H1 (cell line): ENCODE measurements at regions not wholly inside any gene's neighbourhood (a gene's known extent, or its start where the extent isn't known, plus 50 kb on each side); places are given as distances from the start of the nearest gene placed in this dataset.

ENCODE experiments used
- CTCF ChIA-PET: fragments of 300-600 bp; sonication (Branson Sonifier 250); formaldehyde crosslinking; loops from one replicate; lab custom pipeline; 2021; ENCODE audit not compliant: partially characterized antibody; lab: Charles Lee
- POLR2A ChIA-PET: fragments of 300-600 bp; sonication (Branson Sonifier 250); formaldehyde crosslinking; loops from one replicate; lab custom pipeline; 2021; ENCODE audit warnings: inconsistent platforms; ENCODE audit not compliant: partially characterized antibody; lab: Charles Lee
- DNase-seq, 2 experiments: peaks; one replicate each; pipeline versions ENCODE4 v3.0.0 to v3.0.0-alpha.2; 2010 to 2022; ENCODE audit warnings: low spot score in 2 of 2, low read depth in 1 of 2, mixed read lengths in 1 of 2
- FAIRE-seq: peaks from 2 replicates; lab custom pipeline; 2011; peaks lifted over from hg19 to GRCh38; lab: Jason Lieb, UNC
- H2AFZ ChIP-seq: 2 replicates; pipeline ENCODE4 v1.8.1; 2012; ENCODE audit warnings: low read length, inconsistent platforms
- H2AK5ac ChIP-seq: 2 replicates; pipeline ENCODE4 v1.6.1; 2013; ENCODE audit warnings: low read depth, low read length
- H2BK120ac ChIP-seq: replicated peaks from 2 replicates; pipeline ENCODE3; 2013; ENCODE audit warnings: low read depth, low read length, inconsistent platforms
- H2BK12ac ChIP-seq: 2 replicates; pipeline ENCODE4 v1.6.1; 2013; ENCODE audit warnings: low read depth, low read length
- H2BK15ac ChIP-seq: 2 replicates; pipeline ENCODE4 v1.6.1; 2013; ENCODE audit warnings: low read length
- H2BK20ac ChIP-seq: 2 replicates; pipeline ENCODE4 v1.6.1; 2013; ENCODE audit warnings: low read length
- H2BK5ac ChIP-seq: 2 replicates; pipeline ENCODE4 v1.6.1; 2013; ENCODE audit warnings: low read depth, low read length
- H3K14ac ChIP-seq: 2 replicates; pipeline ENCODE4 v1.6.1; 2013; ENCODE audit warnings: inconsistent platforms; ENCODE audit not compliant: insufficient read length
- H3K18ac ChIP-seq: 2 replicates; pipeline ENCODE4 v1.6.1; 2013; ENCODE audit warnings: low read length; ENCODE audit errors: extremely low read depth
- H3K23ac ChIP-seq: 2 replicates; pipeline ENCODE4 v1.6.1; 2013; ENCODE audit warnings: inconsistent platforms; ENCODE audit not compliant: insufficient read length
- H3K23me2 ChIP-seq: 2 replicates; pipeline ENCODE4 v1.6.1; 2013; ENCODE audit warnings: low read depth, low read length
- H3K27ac ChIP-seq: 2 replicates; pipeline ENCODE4 v1.6.1; 2011; ENCODE audit warnings: low read depth, low read length, inconsistent platforms
- H3K27me3 ChIP-seq, 4 experiments: replicated peaks in 1 of 4; 1 replicate in 1 of 4; 2 replicates in 3 of 4; pipeline versions ENCODE4 v1.6.1 to v1.8.1; 2011 to 2013; ENCODE audit warnings: low read length in 3 of 4, mild to moderate bottlenecking in 3 of 4, inconsistent platforms in 2 of 4, mixed read lengths in 2 of 4, moderate library complexity in 1 of 4; ENCODE audit not compliant: control insufficient read depth in 3 of 4, insufficient read depth in 3 of 4; ENCODE audit errors: extremely low read depth in 1 of 4
- H3K36me3 ChIP-seq, 4 experiments: 2 replicates each; pipeline versions ENCODE4 v1.6.1 to v1.8.1; 2011 to 2013; ENCODE audit warnings: mild to moderate bottlenecking in 4 of 4, low read length in 3 of 4, moderate library complexity in 2 of 4, control low read depth in 1 of 4, inconsistent platforms in 1 of 4; ENCODE audit not compliant: insufficient read depth in 4 of 4, control insufficient read depth in 2 of 4
- H3K4ac ChIP-seq: replicated peaks from 2 replicates; pipeline ENCODE3; 2013; ENCODE audit warnings: low read length, low read depth, mixed read lengths, inconsistent platforms; ENCODE audit not compliant: insufficient read length
- H3K4me1 ChIP-seq, 4 experiments: replicated peaks in 1 of 4; 1 replicate in 1 of 4; 2 replicates in 3 of 4; pipeline versions ENCODE4 v1.6.1 to v1.8.1; 2011 to 2013; ENCODE audit warnings: low read length in 3 of 4, inconsistent platforms in 2 of 4, mixed read lengths in 1 of 4; ENCODE audit not compliant: insufficient read depth in 4 of 4, control insufficient read depth in 3 of 4
- H3K4me2 ChIP-seq, 2 experiments: 2 replicates each; pipeline versions ENCODE4 v1.6.1 to v1.8.1; 2011 to 2013; ENCODE audit warnings: low read depth in 2 of 2, low read length in 2 of 2, control low read depth in 1 of 2, inconsistent platforms in 1 of 2, mild to moderate bottlenecking in 1 of 2; ENCODE audit not compliant: insufficient read depth in 1 of 2
- H3K4me3 ChIP-seq, 4 experiments: fragments of 200-600, 300-600 bp in 1 of 4; sonication (generic), shearing (Covaris generic), sonication (Bioruptor Twin) in 1 of 4; 2 replicates each; pipeline versions ENCODE4 v1.5.1 to v1.8.1; 2011 to 2016; ENCODE audit warnings: low read length in 4 of 4, low read depth in 3 of 4, control low read depth in 2 of 4, inconsistent platforms in 2 of 4, mild to moderate bottlenecking in 2 of 4, mixed read lengths in 1 of 4, moderate library complexity in 1 of 4; ENCODE audit not compliant: insufficient read depth in 2 of 4; ENCODE audit errors: extremely low read depth in 1 of 4
- H3K56ac ChIP-seq: replicated peaks from 2 replicates; pipeline ENCODE3; 2013; ENCODE audit warnings: low read depth, mild to moderate bottlenecking, mixed read lengths, low read length, inconsistent platforms; ENCODE audit not compliant: insufficient read length
- H3K79me1 ChIP-seq: 2 replicates; pipeline ENCODE4 v1.6.1; 2013; ENCODE audit warnings: low read depth, low read length, control low read depth
- H3K79me2 ChIP-seq, 2 experiments: 2 replicates each; pipeline versions ENCODE4 v1.6.1 to v1.8.1; 2012 to 2013; ENCODE audit warnings: low read length in 2 of 2, mild to moderate bottlenecking in 2 of 2, inconsistent platforms in 1 of 2; ENCODE audit not compliant: insufficient read depth in 2 of 2, control insufficient read depth in 1 of 2
- H3K9ac ChIP-seq, 4 experiments: replicated peaks in 1 of 4; 1 replicate in 1 of 4; 2 replicates in 3 of 4; pipeline versions ENCODE4 v1.6.1 to v1.8.1; 2011 to 2013; ENCODE audit warnings: low read depth in 3 of 4, low read length in 3 of 4, control low read depth in 2 of 4, mild to moderate bottlenecking in 2 of 4, moderate library complexity in 2 of 4, inconsistent platforms in 1 of 4; ENCODE audit errors: extremely low read depth in 1 of 4
- H3K9me3 ChIP-seq, 2 experiments: 2 replicates each; pipeline versions ENCODE4 v1.6.1 to v1.8.1; 2012 to 2013; ENCODE audit warnings: mild to moderate bottlenecking in 2 of 2, moderate library complexity in 2 of 2, control low read depth in 1 of 2, inconsistent platforms in 1 of 2, low read depth in 1 of 2, low read length in 1 of 2, mixed read lengths in 1 of 2; ENCODE audit not compliant: insufficient read depth in 2 of 2
- H4K20me1 ChIP-seq, 2 experiments: replicated peaks in 1 of 2; 2 replicates each; pipeline versions ENCODE3 to v1.8.1; 2011 to 2013; ENCODE audit warnings: inconsistent platforms in 2 of 2, low read length in 2 of 2, mild to moderate bottlenecking in 1 of 2; ENCODE audit not compliant: insufficient read depth in 2 of 2, control insufficient read depth in 1 of 2
- H4K5ac ChIP-seq: 2 replicates; pipeline ENCODE4 v1.6.1; 2013; ENCODE audit warnings: low read length, low read depth, mixed read lengths, inconsistent platforms; ENCODE audit not compliant: insufficient read length
- H4K8ac ChIP-seq: 2 replicates; pipeline ENCODE4 v1.8.0; 2013; ENCODE audit warnings: mild to moderate bottlenecking, moderate library complexity, low read length, inconsistent platforms; ENCODE audit not compliant: insufficient read depth; ENCODE audit errors: extremely low read depth
- H4K91ac ChIP-seq: replicated peaks from 2 replicates; pipeline ENCODE3; 2013; ENCODE audit warnings: low read length, mixed read lengths, inconsistent platforms; ENCODE audit not compliant: insufficient read length
- BCL11A ChIP-seq, 2 experiments: IDR thresholded peaks; one replicate each; pipeline ENCODE4 v1.6.1; 2011; ENCODE audit warnings: low read depth in 2 of 2, low read length in 2 of 2, mild to moderate bottlenecking in 2 of 2
- BRCA1 ChIP-seq: IDR thresholded peaks from 2 replicates; pipeline ENCODE4 v1.6.1; 2012; ENCODE audit warnings: low read depth, low read length, improper control_type of control experiment
- CHD2 ChIP-seq: IDR thresholded peaks from 2 replicates; pipeline ENCODE4 v1.6.1; 2012; ENCODE audit warnings: low read length, improper control_type of control experiment
- CTCF ChIP-seq, 3 experiments: IDR thresholded peaks; 1 replicate in 2 of 3; 2 replicates in 1 of 3; pipeline versions ENCODE4 v1.5.1 to v1.6.1; 2011; ENCODE audit warnings: low read length in 3 of 3, mild to moderate bottlenecking in 3 of 3, inconsistent platforms in 2 of 3, low read depth in 1 of 3, moderate library complexity in 1 of 3; ENCODE audit not compliant: insufficient read depth in 1 of 3; ENCODE audit errors: control extremely low read depth in 1 of 3
- E2F6 ChIP-seq: IDR thresholded peaks from 2 replicates; pipeline ENCODE4 v1.6.1; 2012; ENCODE audit warnings: inconsistent platforms
- GABPA ChIP-seq: IDR thresholded peaks from 2 replicates; pipeline ENCODE4 v1.6.1; 2011; ENCODE audit warnings: mild to moderate bottlenecking, low read length, moderate library complexity, borderline replicate concordance; ENCODE audit not compliant: insufficient read depth
- HDAC6 ChIP-seq: IDR thresholded peaks from one replicate; pipeline ENCODE4 v1.7.1; 2012; ENCODE audit warnings: low read depth, mild to moderate bottlenecking, inconsistent platforms, low read length, moderate library complexity
- JUND ChIP-seq: IDR thresholded peaks from 2 replicates; pipeline ENCODE4 v1.6.1; 2011; ENCODE audit warnings: mild to moderate bottlenecking, improper control_type of control experiment, low read length
- POU5F1 ChIP-seq: IDR thresholded peaks from 2 replicates; pipeline ENCODE4 v1.6.1; 2011; ENCODE audit warnings: low read depth, mild to moderate bottlenecking, low read length, moderate library complexity
- SAP30 ChIP-seq: fragments of 300-600 bp; sonication (generic); IDR thresholded peaks from 2 replicates; pipeline ENCODE4 v1.7.1; 2012; ENCODE audit warnings: low read length, moderate library complexity, mild to moderate bottlenecking, inconsistent platforms; ENCODE audit not compliant: insufficient read depth, insufficient replicate concordance
- SIX5 ChIP-seq: IDR thresholded peaks from 2 replicates; pipeline ENCODE4 v1.6.1; 2011; ENCODE audit warnings: mild to moderate bottlenecking, low read depth, low read length
- TAF1 ChIP-seq: IDR thresholded peaks from 2 replicates; pipeline ENCODE4 v1.6.1; 2011; ENCODE audit warnings: mild to moderate bottlenecking, low read depth, low read length
- WGBS, 2 experiments: shearing (Covaris generic) in 1 of 2; methylation state at CpG; one replicate each; pipeline versions ENCODE4 v1.1.6 to v1.1.7; 2013 to 2015; ENCODE audit warnings: low lambda C conversion rate in 2 of 2, mixed read lengths in 2 of 2, inconsistent platforms in 1 of 2, low coverage in 1 of 2, missing lambda C conversion rate in 1 of 2; ENCODE audit not compliant: insufficient replicate concordance in 2 of 2, insufficient coverage in 1 of 2, insufficient read length in 1 of 2; ENCODE audit errors: extremely low coverage in 1 of 2, missing lambda C conversion rate in 1 of 2; 5-methylcytosine and 5-hydroxymethylcytosine counted together

- no peaks in the 10 kb centered on the region for H3K36me3 ChIP-seq
- no peak overlapping the region for H3K56ac ChIP-seq
- no peaks in the 10 kb centered on the region for H3K27me3 ChIP-seq
- H2BK15ac ChIP-seq: no peak overlapping the region
- no peak overlapping the region for H3K14ac ChIP-seq
- FAIRE-seq: no peak
- no peak overlapping the region for H3K23ac ChIP-seq
- no peak overlapping the region for H2AFZ ChIP-seq
- H3K23me2 ChIP-seq: no peaks in the 10 kb centered on the region
- H2BK12ac ChIP-seq: no peak overlapping the region
- no peaks in the 10 kb centered on the region for H4K20me1 ChIP-seq
- H3K27ac ChIP-seq: no peak overlapping the region
- no peak overlapping the region for H2BK5ac ChIP-seq
- WGBS, 2 experiments: 89% methylated on average over 5 of the region's 5 CpGs; no CpG with 5 or more reads in 1 of the 2 experiments
- no peak for DNase-seq
- H3K4ac ChIP-seq: no peak overlapping the region
- no peak overlapping the region for H4K8ac ChIP-seq
- POLR2A ChIA-PET: no interaction called here
- H3K79me2 ChIP-seq: no peaks in the 10 kb centered on the region
- no peak overlapping the region for H3K18ac ChIP-seq
- no peak overlapping the region for H2BK20ac ChIP-seq
- no peak overlapping the region for H2AK5ac ChIP-seq
- no peak overlapping the region for H4K91ac ChIP-seq
- no peaks in the 10 kb centered on the region for H3K4me1 ChIP-seq
- no peak overlapping the region for H3K4me2 ChIP-seq
- CTCF ChIA-PET: no interaction called here
- no peak overlapping the region for H2BK120ac ChIP-seq
- no peaks in the 10 kb centered on the region for H3K79me1 ChIP-seq
- H3K4me3 ChIP-seq: no peak overlapping the region
- H3K9me3 ChIP-seq: no peaks in the 10 kb centered on the region; a peak in 1 of 4 replicates
- H3K9ac ChIP-seq: no peak overlapping the region
- H4K5ac ChIP-seq: no peak overlapping the region
- TF ChIP-seq CHD2 (no peak), TAF1 (no peak), BRCA1 (no peak), BCL11A (IDR thresholded peaks at IDR 0.05; ENCODE audit: low read depth in 2 of 2, low read length in 2 of 2) (no peak), CTCF (IDR thresholded peaks at IDR 0.05; ENCODE audit: control extremely low read depth in 1 of 3, insufficient read depth in 1 of 3, low read depth in 1 of 3, low read length in 3 of 3) (no peak), E2F6 (no peak), POU5F1 (no peak), HDAC6 (no peak), SIX5 (no peak), GABPA (no peak), JUND (no peak), SAP30 (no peak)
Measured at GRCh38 chr16:9332574-9333148, 241.2 kb downstream of the HAPSTR1 start.
